GM13976 (cell line): ENCODE measurements at regions not wholly inside any gene's neighbourhood (a gene's known extent, or its start where the extent isn't known, plus 50 kb on each side); places are given as distances from the start of the nearest gene placed in this dataset.
A peak's percentile ranks its signal among the peaks of the same experiment; 100 is the strongest.

ENCODE experiments used
- DNase-seq: peaks from one replicate; pipeline ENCODE4 v3.0.0; 2012; ENCODE audit warnings: low spot score
- CTCF ChIP-seq: IDR thresholded peaks from 2 replicates; pipeline ENCODE4 v1.5.1; 2012; ENCODE audit warnings: borderline replicate concordance, mild to moderate bottlenecking; ENCODE audit not compliant: insufficient read depth; ENCODE audit errors: extremely low read depth, missing control alignments, control extremely low read depth
- in situ Hi-C: fragments of 300-500 bp; cut with MboI; formaldehyde crosslinking; loops from one replicate; pipeline ENCODE4 v1.12.0; 2022; ENCODE audit warnings: low sequenced_read_pairs, mixed read lengths, inconsistent platforms; ENCODE audit not compliant: unreplicated experiment

- no peak for DNase-seq
- in situ Hi-C loops, result no loop called here
- no peak for TF ChIP-seq CTCF
Measured at GRCh38 chr17:13338421-13338820, 263.3 kb downstream of the HS3ST3A1 start.

- peak; percentile 43 for TF ChIP-seq CTCF
- peak; percentile 22 for DNase-seq
- in situ Hi-C loops, result no loop called here
Measured at GRCh38 chr17:13337864-13338371, 263.8 kb downstream of the HS3ST3A1 start.

GRCh38 chr17:13337151-13337550, 264.6 kb downstream of the HS3ST3A1 start:
- DNase-seq, result no peak
- TF ChIP-seq CTCF, result no peak
- in situ Hi-C loops, result no loop called here

GRCh38 chr17:13334374-13334773, 267.4 kb downstream of the HS3ST3A1 start:
- DNase-seq, result no peak
- in situ Hi-C loops, result no loop called here
- no peak for TF ChIP-seq CTCF

- no peak for DNase-seq
- in situ Hi-C loops, result no loop called here
- TF ChIP-seq CTCF, result no peak
Measured at GRCh38 chr17:13333661-13334060, 268.1 kb downstream of the HS3ST3A1 start.

GRCh38 chr17:13332207-13332606, 269.5 kb downstream of the HS3ST3A1 start:
- no peak for DNase-seq
- TF ChIP-seq CTCF, result no peak
- in situ Hi-C loops, result no loop called here

GRCh38 chr17:13329421-13329820, 272.3 kb downstream of the HS3ST3A1 start:
- no peak for TF ChIP-seq CTCF
- in situ Hi-C loops, result no loop called here

More at GRCh38 chr17:13329421-13329820, 272.3 kb downstream of the HS3ST3A1 start:
- DNase-seq, result no peak
